Brain pericyte (primary cell): ENCODE measurements at regions not wholly inside any gene's neighbourhood (a gene's known extent, or its start where the extent isn't known, plus 50 kb on each side); places are given as distances from the start of the nearest gene placed in this dataset.

Experiments used
- DNase-seq: peaks from one replicate; pipeline ENCODE4 v3.0.0-alpha.2; 2012; ENCODE audit warnings: low read depth, low spot score

DNA sequence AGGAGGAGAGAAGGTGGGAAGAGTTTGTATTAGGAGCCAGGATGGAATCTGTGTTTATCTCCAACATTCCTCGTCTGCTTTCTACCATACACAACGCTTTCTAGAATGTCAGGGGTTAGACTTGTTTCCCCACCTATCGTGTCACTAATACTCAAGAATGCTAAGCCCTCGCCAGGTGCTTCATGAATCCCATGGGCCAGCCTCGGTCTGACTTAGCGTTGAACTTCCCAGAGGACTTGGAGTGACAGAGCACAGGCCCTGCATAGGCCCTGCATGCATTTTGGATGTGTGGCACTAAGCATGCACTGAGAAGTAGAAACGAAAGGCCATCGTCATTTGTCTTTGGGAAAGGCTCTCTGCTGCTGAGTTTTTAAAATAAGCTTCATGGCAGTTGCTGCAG is 328.7 kb downstream of the NSG2 start:
- no peak for DNase-seq

DNA sequence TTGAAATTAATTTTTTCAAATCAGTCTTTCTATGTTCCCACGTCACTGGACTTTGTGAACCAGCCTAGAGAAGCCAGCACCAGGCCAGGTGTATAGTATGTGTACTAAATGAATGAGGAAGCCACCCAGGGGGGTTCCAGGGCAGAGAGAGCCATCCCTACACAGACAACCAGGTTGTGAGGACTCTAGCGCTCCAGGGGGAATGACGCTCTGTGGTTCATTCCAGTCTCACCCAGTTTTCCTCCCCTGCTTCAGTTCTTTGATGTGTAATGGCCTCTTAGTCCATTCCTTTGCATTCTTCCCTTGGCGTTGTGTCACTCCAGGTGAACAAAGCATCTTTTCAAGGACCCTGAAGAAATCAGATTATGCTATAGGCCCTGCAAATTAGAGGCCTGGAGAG is 330.6 kb downstream of the NSG2 start:
- no peak for DNase-seq

DNA sequence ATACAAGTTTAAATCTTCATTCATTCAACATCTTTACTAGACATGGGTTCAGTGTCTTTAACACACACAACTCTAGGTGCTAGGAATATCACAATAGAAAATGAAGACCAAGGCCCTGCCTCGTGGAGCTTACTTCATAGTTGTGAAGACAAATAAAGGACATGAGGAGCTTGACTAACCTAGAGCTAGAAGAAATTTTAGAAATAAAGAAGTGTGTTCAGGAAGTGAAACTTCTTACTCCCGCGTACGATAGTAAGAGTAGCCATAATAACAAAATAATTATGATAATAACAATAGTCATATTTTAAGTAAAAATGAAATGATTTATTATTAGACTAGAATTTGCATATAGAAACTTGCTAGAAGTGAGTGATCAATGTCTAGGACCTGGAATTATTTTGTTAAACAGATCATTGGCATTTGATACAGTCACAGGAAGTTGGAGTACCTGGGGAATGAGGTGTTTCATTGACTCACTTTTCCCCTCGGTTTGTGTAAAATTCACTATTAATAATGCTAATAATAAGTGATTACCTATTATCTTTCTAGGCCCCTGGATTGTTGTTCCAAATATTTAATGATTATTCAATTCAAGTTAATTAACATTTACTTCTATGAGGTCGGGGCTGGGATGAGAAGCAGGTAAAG is 331.3 kb downstream of the NSG2 start:
- DNase-seq, result no peak

DNA sequence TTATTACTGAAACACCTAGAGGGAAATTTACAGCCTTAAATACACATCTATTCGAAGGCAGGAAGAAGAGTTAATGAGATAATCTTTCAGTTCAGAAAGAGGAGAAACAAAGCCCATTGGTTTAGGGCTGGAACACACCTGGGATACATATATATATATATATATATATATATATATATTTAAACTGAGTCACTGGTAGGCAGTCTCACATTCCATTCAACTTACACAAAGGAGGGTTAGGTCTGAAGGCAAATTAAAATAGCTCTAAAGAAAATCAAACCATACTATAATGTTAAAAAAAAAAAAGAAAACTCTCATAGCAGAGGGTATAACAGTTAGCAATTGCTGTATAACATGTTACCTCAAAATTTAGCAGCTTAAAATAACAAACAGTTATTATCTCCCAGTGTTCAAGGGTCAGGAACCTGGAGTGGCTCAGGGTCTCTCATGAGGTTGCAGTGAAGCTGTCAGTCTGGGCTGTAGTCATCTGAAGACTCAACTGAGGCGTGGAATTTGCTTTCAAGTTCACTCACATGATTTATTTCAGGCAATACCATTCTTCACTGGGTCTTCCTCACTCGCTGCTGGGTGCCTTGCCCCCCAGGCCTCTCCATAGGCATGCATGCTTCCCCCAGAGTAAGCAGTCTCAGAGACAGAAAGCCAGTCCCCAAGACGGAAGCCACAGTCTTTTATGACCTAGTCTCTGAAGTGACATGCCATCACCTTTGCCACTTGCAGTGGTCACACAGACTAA is 332.8 kb downstream of the NSG2 start:
- DNase-seq, result no peak

DNA sequence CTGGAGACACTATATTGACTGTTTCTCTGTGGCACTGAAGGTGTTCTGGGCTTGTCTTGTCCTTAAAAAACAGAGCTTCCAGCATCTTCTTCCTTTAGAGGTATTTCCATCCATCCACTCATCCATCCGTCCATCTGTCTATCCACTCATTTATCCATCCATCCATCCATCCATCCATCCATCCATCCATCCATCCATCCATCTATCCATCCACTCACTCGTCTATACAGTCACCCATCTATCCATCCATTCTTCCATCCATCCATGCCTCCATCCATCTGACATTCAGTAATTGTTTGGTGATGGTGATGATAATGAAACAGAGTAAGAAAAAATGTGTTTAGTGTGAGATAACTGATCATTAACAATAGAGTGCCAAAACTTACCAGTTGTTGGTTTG is 334.8 kb downstream of the NSG2 start:
- DNase-seq, result no peak

DNA sequence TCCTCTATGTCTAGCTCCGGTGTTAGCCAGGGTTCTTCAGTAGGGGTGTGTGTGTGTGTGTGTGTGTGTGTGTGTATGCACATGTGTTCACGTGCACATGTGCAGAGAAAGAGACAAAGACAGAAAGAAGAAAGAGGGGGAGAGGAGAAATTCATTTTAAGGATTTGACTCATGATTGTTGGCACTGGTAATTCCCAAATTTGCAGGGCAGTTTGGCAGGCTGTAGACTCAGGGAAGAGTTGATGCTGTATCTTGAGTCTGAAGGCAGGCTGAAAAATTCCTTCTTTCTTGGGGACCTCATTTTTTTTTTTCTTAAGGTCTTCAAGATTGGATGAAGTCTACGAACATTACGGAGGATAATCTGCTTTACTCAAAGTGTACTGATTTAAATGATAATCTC is 335.7 kb downstream of the NSG2 start:
- no peak for DNase-seq

DNA sequence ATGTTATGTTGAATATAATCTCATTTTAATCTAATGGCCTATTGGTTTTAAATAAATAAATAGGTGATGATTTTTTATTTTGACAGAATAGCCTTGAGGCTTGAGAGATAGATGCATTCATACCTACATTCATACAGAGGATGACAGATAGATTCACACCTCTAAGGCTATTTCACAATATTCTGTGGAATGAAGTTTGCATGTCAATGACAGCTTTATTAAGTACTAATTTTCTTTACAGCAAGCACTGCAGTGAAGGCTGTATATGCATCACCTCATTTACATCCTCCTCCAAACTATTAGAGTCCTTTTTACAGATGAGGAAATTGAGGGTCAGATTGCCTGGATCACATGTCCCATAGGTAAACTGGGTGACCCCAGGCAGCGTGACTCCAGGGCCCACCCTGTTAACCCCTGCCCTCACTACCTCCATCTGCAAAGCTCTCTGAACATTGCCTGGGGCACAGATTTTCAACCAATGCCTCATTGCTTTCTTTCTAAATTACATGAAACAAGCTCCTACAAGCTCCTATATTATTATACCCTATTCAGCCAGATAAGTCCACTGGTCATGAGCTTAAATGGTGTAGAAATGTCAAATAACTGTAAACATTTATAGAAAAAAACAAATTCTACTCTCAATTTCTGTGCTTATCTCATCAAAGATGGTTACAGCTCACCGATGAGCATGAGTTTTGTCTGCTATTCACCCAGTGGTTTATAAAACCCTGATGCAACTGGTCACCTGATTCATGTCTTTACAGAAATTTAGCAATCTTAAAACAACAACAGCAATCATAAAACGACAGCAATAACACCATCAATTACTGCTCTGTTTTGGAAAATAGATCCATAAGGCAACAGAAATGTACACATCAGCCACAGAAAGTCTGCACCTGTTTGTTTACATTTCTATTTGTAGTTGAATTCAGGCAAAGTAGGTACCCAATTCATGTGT is 338.0 kb downstream of the NSG2 start:
- no peak for DNase-seq

DNA sequence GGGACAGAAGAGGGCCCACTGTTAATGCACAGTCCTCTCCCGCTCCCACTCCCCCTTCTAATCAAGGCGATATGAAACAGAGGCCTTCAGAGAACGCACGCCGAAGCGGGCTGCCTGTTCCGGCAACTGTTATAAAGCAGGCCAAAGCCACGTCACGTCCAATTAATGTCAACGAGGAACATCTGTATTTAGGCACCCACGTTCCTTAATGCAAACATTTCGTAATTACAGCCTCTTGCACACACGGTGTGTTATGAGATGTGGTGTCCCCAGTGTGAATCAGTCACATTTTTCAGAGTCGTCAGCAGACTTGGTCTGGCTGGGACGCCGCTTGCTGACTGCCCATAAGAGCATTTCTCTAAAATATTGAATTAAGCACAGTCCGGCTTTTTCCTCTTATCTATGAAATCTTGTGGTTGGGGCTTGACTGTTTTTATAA is 339.0 kb downstream of the NSG2 start:
- DNase-seq, result no peak

DNA sequence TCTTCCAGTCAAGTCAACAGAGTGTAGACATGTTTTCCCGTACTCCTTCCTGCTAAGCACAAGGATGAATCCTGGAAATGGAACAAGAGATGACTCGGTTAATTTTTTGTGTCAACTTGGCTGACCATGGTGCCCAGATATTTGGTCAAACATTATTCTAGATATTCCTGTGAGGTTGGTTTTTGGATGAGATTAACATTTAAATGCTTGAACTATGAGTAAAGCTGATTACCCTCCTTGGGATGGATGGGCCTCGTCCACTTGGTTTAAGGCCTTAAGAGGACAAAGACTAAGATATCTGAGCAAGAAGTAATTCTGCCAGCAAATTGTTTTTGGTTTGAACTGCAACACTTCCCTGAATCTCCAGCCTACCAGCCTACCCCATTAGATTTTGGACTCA is 338.1 kb upstream of the MSX2 start:
- DNase-seq, result no peak

DNA sequence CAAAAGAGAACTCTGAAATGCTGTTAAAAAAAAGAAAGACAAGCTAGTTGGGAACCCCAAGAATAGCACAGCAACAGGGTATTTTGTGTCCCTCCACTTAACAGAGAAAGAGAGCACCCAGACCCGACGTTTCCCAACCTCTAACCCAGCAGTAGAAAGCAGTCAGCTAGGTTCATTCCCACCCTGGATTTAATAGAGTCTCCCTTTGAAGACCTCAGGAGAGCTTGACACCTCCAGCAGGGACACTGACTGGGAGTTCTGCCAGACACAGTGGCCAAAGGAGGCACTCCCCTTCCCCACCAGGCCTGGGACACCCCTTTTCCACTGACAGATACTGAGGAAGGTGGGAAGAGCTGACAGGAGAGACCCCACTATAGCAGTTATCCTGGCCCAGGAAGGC is 337.5 kb upstream of the MSX2 start:
- DNase-seq, result no peak

DNA sequence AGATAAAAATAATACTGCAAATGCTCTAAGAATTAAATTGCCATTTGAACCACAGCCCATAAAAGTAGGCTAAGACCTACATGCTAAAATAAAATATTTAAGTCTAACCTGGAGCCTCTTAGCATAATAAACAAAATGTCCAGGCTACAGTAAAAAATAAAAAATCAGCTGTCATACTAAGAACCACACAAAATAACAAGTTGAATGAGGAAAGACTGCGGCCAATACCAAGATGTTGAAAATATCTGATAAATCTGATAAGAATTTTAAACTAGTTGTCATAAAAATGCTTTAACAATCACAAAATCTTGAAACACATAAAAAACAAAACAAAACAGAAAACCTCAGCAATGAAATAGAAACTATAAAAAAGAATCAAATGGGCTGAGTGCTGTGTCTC is 336.9 kb upstream of the MSX2 start:
- DNase-seq, result no peak

DNA sequence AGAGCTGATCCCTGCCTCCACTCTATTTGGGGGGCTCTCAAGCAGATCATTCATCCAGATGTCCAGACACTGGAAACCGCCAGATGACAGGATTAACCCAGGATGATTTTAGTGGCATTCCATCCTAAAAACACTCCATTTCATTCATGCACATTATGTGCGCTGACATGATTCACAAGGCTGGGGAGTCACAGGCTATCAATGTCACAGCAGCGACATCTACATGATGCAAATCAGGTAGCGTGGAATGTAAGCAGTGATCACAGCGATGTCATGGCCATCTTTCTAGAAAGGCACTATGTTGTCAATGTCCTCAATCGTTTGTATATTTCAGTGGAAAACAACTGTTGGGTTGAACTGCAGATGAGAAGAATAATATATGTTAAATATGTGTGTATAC is 331.5 kb upstream of the MSX2 start:
- no peak for DNase-seq

DNA sequence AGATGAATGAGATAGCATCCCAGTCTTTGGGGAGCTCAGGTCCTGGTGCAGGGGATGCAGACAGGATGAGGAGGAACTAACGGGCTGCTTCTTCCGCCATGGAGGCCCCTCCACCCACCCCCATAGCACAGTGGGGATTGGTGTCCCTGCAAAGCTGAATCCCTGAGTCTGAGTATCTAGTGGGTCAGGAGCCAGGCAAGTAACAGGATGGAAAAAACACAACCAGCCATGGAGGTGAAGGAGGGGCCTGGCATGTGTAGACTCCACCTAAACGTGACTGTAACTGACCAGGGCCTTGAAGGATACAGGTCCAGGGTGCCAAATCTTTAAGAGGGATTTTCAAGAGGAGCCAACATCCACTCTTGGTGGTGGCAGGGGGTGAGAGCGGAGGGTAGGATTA is 327.8 kb upstream of the MSX2 start:
- DNase-seq, result no peak

DNA sequence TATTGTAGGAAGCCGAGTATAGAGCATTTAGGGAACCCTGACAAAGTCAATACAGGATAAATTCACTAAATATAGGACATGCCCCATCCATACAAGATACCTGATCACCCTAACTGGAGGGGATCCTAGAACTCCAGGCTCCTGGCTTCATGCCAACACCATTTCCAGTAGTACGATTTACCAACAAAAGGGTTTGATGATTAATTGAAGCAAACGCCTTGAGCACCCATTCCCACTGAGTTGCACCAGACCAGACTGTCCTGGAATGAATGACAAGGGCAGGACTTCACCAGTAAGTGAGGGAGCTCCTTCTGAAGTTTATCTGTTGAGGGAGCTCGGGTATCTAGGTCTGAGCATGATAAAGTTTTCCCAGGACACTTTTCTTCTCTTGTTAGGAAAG is 327.2 kb upstream of the MSX2 start:
- DNase-seq, result no peak

DNA sequence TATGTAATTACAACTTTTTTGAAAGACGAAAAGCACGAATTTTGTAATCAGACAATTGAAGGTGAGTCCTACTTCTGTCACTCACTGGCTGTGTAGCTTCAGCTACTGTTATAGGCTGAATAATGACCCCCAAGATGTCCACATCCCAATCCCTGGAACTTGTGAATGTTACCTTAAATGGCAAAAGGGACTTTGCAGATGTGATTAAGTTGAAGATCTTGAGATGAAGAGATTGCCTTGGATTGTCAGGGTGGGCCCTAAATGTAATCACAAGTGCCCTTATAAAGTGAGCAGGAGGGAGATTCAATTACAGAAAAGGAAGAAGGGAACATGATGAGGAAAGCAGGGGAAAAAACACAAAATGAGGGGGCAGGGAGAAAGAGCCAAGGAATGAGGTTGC is 326.2 kb upstream of the MSX2 start:
- no peak for DNase-seq

DNA sequence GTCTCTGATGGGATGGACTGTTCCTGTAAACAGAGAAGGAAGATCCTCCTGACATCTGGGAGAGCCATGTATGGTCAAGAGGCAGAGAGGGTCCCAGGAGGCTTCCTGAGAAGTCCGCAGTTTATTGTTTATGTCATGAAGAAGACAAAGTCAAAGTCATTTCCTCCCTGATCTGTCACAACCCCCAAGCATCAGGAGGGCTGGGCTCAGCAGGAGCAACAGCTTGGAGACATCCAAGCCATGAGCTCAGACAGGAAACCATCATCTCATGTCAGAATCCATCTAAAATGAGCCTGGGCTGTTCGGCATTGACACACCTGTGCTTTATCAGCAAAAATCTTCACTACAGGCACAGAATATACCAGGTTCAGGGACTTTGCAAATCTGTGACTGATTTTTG is 325.0 kb upstream of the MSX2 start:
- no peak for DNase-seq

DNA sequence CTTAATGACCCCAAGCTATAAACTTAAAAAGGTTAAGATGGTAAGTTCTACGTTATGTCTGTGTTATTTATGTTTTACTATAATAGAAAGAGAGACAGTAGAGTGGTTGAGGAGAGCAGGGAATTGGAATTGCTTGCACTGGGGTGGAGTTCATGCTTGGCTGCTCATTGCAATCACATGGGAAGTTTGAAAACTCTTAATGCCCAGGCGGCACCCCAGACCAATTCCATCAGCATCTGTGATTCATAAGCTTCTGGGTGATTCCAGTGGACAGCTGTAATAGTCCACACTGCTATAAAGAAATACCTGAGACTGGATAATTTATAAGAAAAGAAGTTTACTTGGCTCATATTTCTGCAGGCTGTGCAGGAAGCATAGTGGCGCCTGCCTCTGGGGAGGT is 323.9 kb upstream of the MSX2 start:
- DNase-seq, result no peak

DNA sequence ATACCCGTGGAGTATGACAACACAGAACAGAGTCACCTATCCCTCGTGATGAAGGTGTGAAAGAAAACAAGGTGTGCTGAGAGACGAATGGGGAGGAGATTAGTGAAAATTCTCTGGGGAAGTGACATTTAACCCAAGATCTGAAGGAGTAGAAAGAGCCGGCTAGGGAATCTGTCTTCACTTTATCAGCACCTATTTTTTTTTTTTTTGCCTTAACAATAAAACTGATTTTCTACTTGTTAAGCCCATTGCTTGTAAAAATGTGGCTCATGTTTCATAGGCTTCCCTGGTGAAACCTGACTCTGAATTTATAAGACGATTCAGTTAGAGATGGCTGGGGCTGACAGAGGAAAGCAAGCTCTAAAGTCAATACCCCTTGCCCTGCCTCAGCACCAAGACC is 322.6 kb upstream of the MSX2 start:
- no peak for DNase-seq

DNA sequence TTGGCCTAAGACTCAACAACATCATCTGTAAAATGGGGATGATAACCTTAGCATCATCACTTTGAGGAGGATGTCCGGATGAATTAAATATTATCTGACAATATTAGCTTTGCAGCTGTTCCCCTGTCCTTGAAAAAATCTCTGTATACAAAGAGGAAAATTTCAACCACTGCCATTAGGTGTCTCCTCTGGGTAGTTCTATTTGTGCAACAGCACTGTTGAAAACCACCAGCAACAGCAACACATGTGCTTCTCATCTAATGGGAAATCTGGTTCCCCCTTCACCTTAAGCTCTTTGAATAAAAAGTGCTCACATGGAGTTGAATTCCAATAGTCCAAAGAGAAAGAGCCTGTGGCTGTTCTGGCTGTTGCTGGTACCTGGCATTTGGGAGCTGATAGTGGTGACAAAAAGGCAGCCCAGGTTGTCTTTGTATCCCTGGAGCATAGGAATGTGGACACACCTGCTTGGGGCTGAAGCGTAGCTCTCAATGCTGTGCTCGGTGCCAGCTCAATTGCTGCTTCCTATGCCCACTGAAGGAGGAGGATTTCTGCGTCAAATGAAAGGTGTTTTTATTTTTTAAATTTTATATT is 322.1 kb upstream of the MSX2 start:
- no peak for DNase-seq

DNA sequence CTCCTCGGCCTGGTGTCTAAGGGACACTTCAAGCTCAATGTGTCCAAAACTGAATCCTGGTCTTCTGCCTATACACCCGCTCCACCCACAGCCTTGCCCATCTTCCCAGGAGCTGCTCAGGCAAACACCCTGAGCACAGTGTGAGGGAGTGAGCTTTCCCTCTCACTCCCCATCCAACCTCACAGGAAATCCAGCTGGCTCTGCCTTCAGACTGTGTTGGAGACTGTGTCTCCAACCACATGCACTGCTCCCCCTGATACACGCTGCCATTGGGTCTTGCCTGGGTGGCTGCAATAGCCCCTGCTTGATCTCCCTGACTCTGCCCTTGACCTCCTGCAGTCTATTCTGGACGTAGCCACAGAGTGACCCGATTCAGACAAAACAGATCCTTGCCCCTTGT is 319.5 kb upstream of the MSX2 start:
- DNase-seq, result no peak

DNA sequence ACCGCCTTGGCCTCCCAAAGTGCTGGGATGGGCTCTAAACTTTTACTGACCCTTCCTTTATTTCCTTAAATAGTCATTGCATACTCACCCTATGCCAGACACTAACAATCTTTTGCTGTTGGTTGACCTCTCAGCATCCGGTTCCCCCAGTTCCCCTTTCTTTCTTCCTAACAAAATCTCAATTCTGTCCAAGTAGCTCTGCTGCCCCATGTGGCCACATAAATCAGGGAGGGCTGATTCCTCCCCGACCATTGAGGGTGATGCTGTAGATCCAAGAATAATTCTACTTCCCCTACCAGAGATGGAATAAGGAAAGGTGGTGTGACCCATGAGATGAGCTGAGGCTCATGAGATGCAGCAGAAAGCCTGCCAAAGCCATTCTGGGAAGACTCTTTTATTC is 315.3 kb upstream of the MSX2 start:
- no peak for DNase-seq

DNA sequence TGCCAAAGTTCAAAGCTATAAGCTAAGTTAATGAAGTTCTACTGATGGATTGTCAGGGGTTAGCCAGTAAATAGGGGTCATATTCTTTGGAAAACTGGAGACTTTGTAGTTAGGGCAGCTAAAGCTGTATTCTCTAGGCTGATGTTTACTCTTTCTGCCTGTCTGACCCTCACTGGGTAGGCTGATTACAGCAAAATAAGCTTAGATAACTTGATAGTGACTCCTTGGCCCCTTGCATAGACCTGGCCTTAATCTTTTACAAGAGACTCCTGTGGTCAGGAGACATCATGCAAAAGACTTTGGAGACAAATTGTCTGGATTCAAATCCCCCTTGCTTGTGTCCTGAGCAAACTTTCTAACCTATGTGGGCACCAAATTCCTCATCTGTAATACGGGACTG is 314.4 kb upstream of the MSX2 start:
- no peak for DNase-seq
